Sigmoid colon (tissue), 6 donors: ENCODE measurements at regions not wholly inside any gene's neighbourhood (a gene's known extent, or its start where the extent isn't known, plus 50 kb on each side); places are given as distances from the start of the nearest gene placed in this dataset.

Experiments used
- DNase-seq: peaks from one replicate; pipeline ENCODE4 v3.0.0-alpha.2; 2019
- H3K27ac ChIP-seq, 4 donors: fragments of 200-600 bp; sonication (generic); one replicate each; pipeline ENCODE4 v1.5.1; 2016 to 2019; ENCODE audit warnings: mild to moderate bottlenecking in 1 of 4
- H3K27me3 ChIP-seq, 3 donors: fragments of 200-600 bp; sonication (generic); one replicate each; pipeline ENCODE4 v1.5.1; 2019; ENCODE audit warnings: mild to moderate bottlenecking in 1 of 3
- H3K36me3 ChIP-seq, 4 donors: fragments of 200-600 bp; sonication (generic); one replicate each; pipeline ENCODE4 v1.5.1; 2016 to 2019
- H3K4me1 ChIP-seq, 4 donors: fragments of 200-600 bp; sonication (generic); one replicate each; pipeline ENCODE4 v1.5.1; 2017 to 2019
- H3K4me3 ChIP-seq, 4 donors: fragments of 200-600 bp; sonication (generic); one replicate each; pipeline ENCODE4 v1.5.1; 2017 to 2019; ENCODE audit warnings: mild to moderate bottlenecking in 2 of 4, moderate library complexity in 1 of 4
- H3K9me3 ChIP-seq, 4 donors: fragments of 200-600 bp in 3 of 4; sonication (generic) in 3 of 4; one replicate each; pipeline versions ENCODE4 v1.5.1 to v1.6.1; 2013 to 2019
- CTCF ChIP-seq, 4 experiments: fragments of 450-650 bp in 3 of 4; fragments of 200-600 bp in 1 of 4; IDR thresholded peaks; one replicate each; pipeline ENCODE4 v1.5.1; 2016 to 2019; ENCODE audit warnings: antibody characterized with exemption in 4 of 4, mild to moderate bottlenecking in 3 of 4, moderate library complexity in 2 of 4
- EP300 ChIP-seq, 4 donors: sonication (generic); formaldehyde crosslinking; IDR thresholded peaks; one replicate each; pipeline ENCODE4 v1.6.1; 2017; ENCODE audit warnings: antibody characterized with exemption in 4 of 4
- POLR2A ChIP-seq, 2 donors: fragments of 450-650 bp; IDR thresholded peaks; one replicate each; pipeline ENCODE4 v1.6.1; 2016; ENCODE audit warnings: antibody characterized with exemption in 2 of 2, mild to moderate bottlenecking in 2 of 2, moderate library complexity in 2 of 2
- POLR2AphosphoS5 ChIP-seq, 4 donors: sonication (generic); formaldehyde crosslinking; IDR thresholded peaks; one replicate each; pipeline ENCODE4 v1.6.1; 2017; ENCODE audit warnings: antibody characterized with exemption in 4 of 4
- WGBS, 2 donors: extraction: QIAGEN DNeasy Blood & Tissue Kit; methylation state at CpG; one replicate each; pipeline ENCODE4 v1.1.7; 2013; 5-methylcytosine and 5-hydroxymethylcytosine counted together
- intact Hi-C: fragments of 100-400 bp; cut with DNase I; formaldehyde crosslinking; loops from one replicate; pipeline ENCODE4 v1.15.1; 2023
- donor health status: healthy with polysubstance abuse.
- donor health status: healthy.

DNA sequence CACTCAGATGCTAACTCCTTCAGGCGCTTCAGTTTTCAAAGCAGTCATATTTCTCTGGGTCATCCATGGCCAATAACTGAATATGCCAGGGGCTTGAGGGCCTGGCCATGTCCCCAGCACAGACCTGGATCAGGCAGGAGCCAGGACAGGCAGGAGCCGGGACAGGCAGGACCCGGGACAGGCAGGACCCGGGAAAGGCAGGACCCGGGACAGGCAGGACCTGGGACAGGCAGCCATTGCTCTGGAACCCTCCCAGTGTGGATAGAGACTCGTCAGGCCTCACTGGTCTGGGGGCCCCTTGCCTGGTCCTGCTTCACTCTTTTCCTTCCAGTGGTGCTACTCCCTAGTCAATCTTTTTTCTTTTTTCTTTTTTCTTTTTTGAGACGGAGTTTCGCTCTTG, 117.5 kb upstream of the TEX51 start:
- Histone ChIP-seq H3K4me1 (peaks cover 0 to 10% (median 2%) of the 10 kb centered on the region in 4 donors), H3K36me3 (no peaks in the 10 kb centered on the region), H3K27ac (no peak overlapping the region), H3K4me3 (no peak overlapping the region), H3K27me3 (no peaks in the 10 kb centered on the region), H3K9me3 (no peaks in the 10 kb centered on the region)
- no peak for TF ChIP-seq EP300 (IDR thresholded peaks at IDR 0.05)
- no peak for TF ChIP-seq POLR2A (IDR thresholded peaks at IDR 0.05)
- TF ChIP-seq CTCF (IDR thresholded peaks at IDR 0.05): no peak
- TF ChIP-seq POLR2AphosphoS5 (IDR thresholded peaks at IDR 0.05): no peak
- intact Hi-C loops: no loop called here
- WGBS, 2 donors: 86 to 91% methylated on average over 8 of the region's 8 CpGs
- no peak for DNase-seq

DNA sequence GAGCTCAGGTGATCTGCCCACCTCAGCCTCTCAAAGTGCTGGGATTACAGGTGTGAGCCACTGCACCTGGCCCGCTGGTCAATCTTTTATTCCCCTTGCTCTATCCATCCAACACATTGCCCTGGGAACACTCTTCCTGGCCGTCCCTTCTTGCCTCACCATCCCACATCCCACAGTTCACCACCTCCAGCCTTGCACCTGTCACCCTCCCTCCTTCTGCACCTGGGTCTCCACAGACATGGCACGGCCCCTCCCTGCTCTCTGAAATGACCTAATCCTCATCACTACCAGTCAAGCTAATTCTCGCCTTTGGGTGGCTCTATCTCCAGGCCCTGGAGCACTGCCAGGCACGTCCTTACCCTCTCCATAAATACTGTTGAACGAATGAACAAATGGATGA, 116.9 kb upstream of the TEX51 start:
- Histone ChIP-seq H3K9me3 (no peaks in the 10 kb centered on the region), H3K4me3 (no peak overlapping the region), H3K27ac (no peak overlapping the region), H3K36me3 (no peaks in the 10 kb centered on the region), H3K4me1 (peaks cover 0 to 4% (median 0%) of the 10 kb centered on the region in 4 donors), H3K27me3 (no peaks in the 10 kb centered on the region)
- WGBS, 2 donors: 77 to 82% methylated on average over 6 of the region's 6 CpGs
- no peak for DNase-seq
- intact Hi-C loops: no loop called here
- no peak for TF ChIP-seq POLR2AphosphoS5 (IDR thresholded peaks at IDR 0.05)
- TF ChIP-seq CTCF (IDR thresholded peaks at IDR 0.05): no peak
- TF ChIP-seq POLR2A (IDR thresholded peaks at IDR 0.05): no peak

DNA sequence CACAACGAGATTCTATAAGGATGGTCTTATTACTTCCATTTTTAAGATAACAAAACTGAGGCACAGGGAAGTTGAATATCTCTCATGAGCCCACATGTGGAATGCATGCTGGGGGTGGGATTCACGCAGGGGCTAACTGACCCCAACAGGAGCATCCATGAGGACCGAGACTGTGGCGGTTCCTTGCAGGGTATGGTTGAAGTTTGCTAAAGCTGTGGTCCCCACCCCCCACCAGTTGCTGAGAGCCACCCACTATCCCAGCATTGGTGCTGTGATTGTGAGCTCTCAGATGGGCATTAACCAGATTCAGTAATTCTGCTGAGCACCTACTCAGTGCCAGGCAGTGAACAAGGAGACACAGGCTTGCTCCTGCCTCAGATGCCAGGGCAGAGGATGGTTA, 116.0 kb upstream of the TEX51 start:
- Histone ChIP-seq H3K27ac (no peak overlapping the region), H3K27me3 (no peaks in the 10 kb centered on the region), H3K4me1 (no peaks in the 10 kb centered on the region), H3K36me3 (no peaks in the 10 kb centered on the region), H3K9me3 (no peaks in the 10 kb centered on the region), H3K4me3 (no peak overlapping the region)
- intact Hi-C loops: no loop called here
- TF ChIP-seq POLR2AphosphoS5 (IDR thresholded peaks at IDR 0.05): no peak
- TF ChIP-seq POLR2A (IDR thresholded peaks at IDR 0.05): no peak
- no peak for TF ChIP-seq EP300 (IDR thresholded peaks at IDR 0.05)
- TF ChIP-seq CTCF (IDR thresholded peaks at IDR 0.05): no peak
- DNase-seq: no peak
- WGBS, 2 donors: 86 to 87% methylated on average over 4 of the region's 4 CpGs

DNA sequence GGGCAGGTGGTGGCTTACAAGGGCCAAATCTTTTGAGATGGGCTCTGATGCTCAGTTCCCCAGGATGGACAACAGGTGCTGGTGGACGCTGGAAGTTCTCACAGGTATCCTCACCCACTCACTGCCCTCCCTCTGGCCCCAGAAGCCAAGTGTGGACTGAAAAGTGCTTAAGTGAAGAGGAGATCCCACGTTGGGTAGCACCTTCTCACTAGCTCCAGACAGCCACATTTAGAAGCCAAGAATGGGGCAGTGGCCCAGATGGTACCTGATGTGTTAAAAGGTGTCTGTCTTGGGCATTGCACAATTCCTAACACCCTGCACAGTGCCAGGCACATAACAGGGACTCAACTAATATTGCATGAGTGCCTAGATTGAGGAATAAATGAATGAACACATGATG, 115.3 kb upstream of the TEX51 start:
- Histone ChIP-seq H3K27me3 (no peaks in the 10 kb centered on the region), H3K27ac (no peak overlapping the region), H3K4me1 (no peaks in the 10 kb centered on the region), H3K9me3 (no peaks in the 10 kb centered on the region), H3K36me3 (no peaks in the 10 kb centered on the region), H3K4me3 (no peak overlapping the region)
- intact Hi-C loops: no loop called here
- WGBS, 2 donors: 60 to 61% methylated on average over 2 of the region's 2 CpGs
- no peak for DNase-seq
- TF ChIP-seq CTCF (IDR thresholded peaks at IDR 0.05) (no peak), POLR2AphosphoS5 (IDR thresholded peaks at IDR 0.05) (no peak), EP300 (IDR thresholded peaks at IDR 0.05) (no peak), POLR2A (IDR thresholded peaks at IDR 0.05) (no peak)

DNA sequence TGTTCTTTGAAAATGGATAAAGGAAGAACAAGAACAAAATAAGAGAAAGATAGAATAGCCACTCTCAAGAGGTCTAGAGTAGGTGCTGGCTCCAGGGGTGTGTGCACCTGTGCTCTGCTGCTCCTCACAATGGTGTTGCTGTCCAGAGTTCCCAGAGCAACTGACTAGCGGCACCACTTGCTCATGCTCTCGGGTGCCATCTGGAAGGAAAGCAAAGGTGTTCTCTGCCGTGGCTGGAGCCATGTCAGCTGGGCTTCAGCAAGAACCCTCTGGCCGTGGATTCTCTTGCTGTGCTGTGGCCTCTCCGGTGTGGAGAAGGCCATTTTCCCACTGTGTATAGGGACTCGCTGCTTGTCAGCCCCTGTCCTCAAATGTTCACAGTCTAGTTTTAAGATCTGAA, 114.6 kb upstream of the TEX51 start:
- 76 to 83% methylated on average over 6 of the region's 6 CpGs for WGBS, 2 donors
- no peaks in the 10 kb centered on the region for H3K36me3 ChIP-seq
- TF ChIP-seq CTCF (IDR thresholded peaks at IDR 0.05) (no peak), POLR2AphosphoS5 (IDR thresholded peaks at IDR 0.05) (no peak), EP300 (IDR thresholded peaks at IDR 0.05) (no peak), POLR2A (IDR thresholded peaks at IDR 0.05) (no peak)
- no peak overlapping the region for H3K4me3 ChIP-seq
- intact Hi-C loops: no loop called here
- H3K27ac ChIP-seq: no peak overlapping the region
- no peaks in the 10 kb centered on the region for H3K27me3 ChIP-seq
- H3K9me3 ChIP-seq: no peaks in the 10 kb centered on the region
- H3K4me1 ChIP-seq: no peaks in the 10 kb centered on the region
- DNase-seq: no peak
